Keratinocyte (primary cell): ENCODE measurements at regions not wholly inside any gene's neighbourhood (a gene's known extent, or its start where the extent isn't known, plus 50 kb on each side); places are given as distances from the start of the nearest gene placed in this dataset.

Experiments
- DNase-seq: peaks from one replicate; pipeline ENCODE4 v3.0.0-alpha.2; 2011; ENCODE audit warnings: low read depth, missing footprints, low spot score
- FAIRE-seq: peaks from 2 replicates; lab custom pipeline; 2011; peaks lifted over from hg19 to GRCh38; lab: Jason Lieb, UNC
- H2AFZ ChIP-seq: 2 replicates; pipeline ENCODE4 v1.6.0; 2012; ENCODE audit warnings: low read length, control low read depth, inconsistent platforms; ENCODE audit not compliant: control insufficient read depth
- H3K27ac ChIP-seq: 2 replicates; pipeline ENCODE4 v1.5.1; 2011; ENCODE audit warnings: low read length; ENCODE audit not compliant: control insufficient read depth, insufficient read depth
- H3K27me3 ChIP-seq: 3 replicates; pipeline ENCODE4 v1.6.0; 2011; ENCODE audit warnings: low read length; ENCODE audit not compliant: control insufficient read depth, insufficient read depth; ENCODE audit errors: extremely low read depth
- H3K36me3 ChIP-seq, 2 experiments: 2 replicates in 1 of 2; 3 replicates in 1 of 2; pipeline ENCODE4 v1.5.1; 2011; ENCODE audit warnings: low read length in 2 of 2, mild to moderate bottlenecking in 1 of 2; ENCODE audit not compliant: control insufficient read depth in 2 of 2, insufficient read depth in 2 of 2; ENCODE audit errors: extremely low read depth in 1 of 2
- H3K4me1 ChIP-seq: 3 replicates; pipeline ENCODE4 v1.5.1; 2011; ENCODE audit warnings: low read length; ENCODE audit not compliant: control insufficient read depth, insufficient read depth; ENCODE audit errors: extremely low read depth
- H3K4me2 ChIP-seq: 3 replicates; pipeline ENCODE4 v1.6.0; 2011; ENCODE audit warnings: low read depth, low read length; ENCODE audit not compliant: control insufficient read depth, insufficient read depth; ENCODE audit errors: extremely low read depth
- H3K4me3 ChIP-seq, 3 experiments: fragments of 200-600 bp in 1 of 3; sonication (generic) in 1 of 3; 2 replicates in 2 of 3; 3 replicates in 1 of 3; pipeline ENCODE4 v1.5.1; 2011 to 2016; ENCODE audit warnings: low read length in 3 of 3, mild to moderate bottlenecking in 3 of 3, control low read depth in 2 of 3, inconsistent platforms in 1 of 3, low read depth in 1 of 3, mixed read lengths in 1 of 3, mixed run types in 1 of 3, moderate library complexity in 1 of 3; ENCODE audit not compliant: control insufficient read depth in 2 of 3, insufficient read depth in 2 of 3; ENCODE audit errors: extremely low read depth in 1 of 3
- H3K79me2 ChIP-seq: 2 replicates; pipeline ENCODE4 v1.6.0; 2012; ENCODE audit warnings: low read length; ENCODE audit not compliant: control insufficient read depth, insufficient read depth
- H3K9ac ChIP-seq: 3 replicates; pipeline ENCODE4 v1.6.0; 2011; ENCODE audit warnings: low read length; ENCODE audit not compliant: control insufficient read depth, insufficient read depth; ENCODE audit errors: extremely low read depth
- H3K9me1 ChIP-seq: 3 replicates; pipeline ENCODE4 v1.6.0; 2011; ENCODE audit warnings: low read length; ENCODE audit not compliant: control insufficient read depth, insufficient read depth; ENCODE audit errors: extremely low read depth
- H3K9me3 ChIP-seq: 2 replicates; pipeline ENCODE4 v1.5.1; 2012; ENCODE audit warnings: low read depth, low read length; ENCODE audit not compliant: control insufficient read depth
- H4K20me1 ChIP-seq: 3 replicates; pipeline ENCODE4 v1.6.0; 2011; ENCODE audit warnings: low read length; ENCODE audit not compliant: control insufficient read depth, insufficient read depth; ENCODE audit errors: extremely low read depth
- CTCF ChIP-seq, 3 experiments: IDR thresholded peaks in 1 of 3; conservative IDR thresholded peaks in 1 of 3; optimal IDR thresholded peaks in 1 of 3; 2 replicates in 2 of 3; 3 replicates in 1 of 3; pipeline versions ENCODE3 to v1.5.1; 2011; ENCODE audit warnings: low read length in 3 of 3, mild to moderate bottlenecking in 3 of 3, moderate library complexity in 2 of 3, control low read depth in 1 of 3, inconsistent platforms in 1 of 3; ENCODE audit not compliant: insufficient read depth in 2 of 3; ENCODE audit errors: extremely low read depth in 1 of 3
- EZH2 ChIP-seq: IDR thresholded peaks from one replicate; pipeline ENCODE4 v1.6.1; 2012; ENCODE audit warnings: inconsistent platforms, mild to moderate bottlenecking, low read length, moderate library complexity
- dilution Hi-C: fragments of 300-500 bp; cut with MboI; formaldehyde crosslinking; loops from one replicate; pipeline ENCODE4 v1.7.0; 2020; ENCODE audit warnings: low sequenced_read_pairs; ENCODE audit not compliant: extremely low pct_ligation_motif_present

GRCh38 chr4:188275686-188276085, 136.4 kb downstream of the TRIML1 start:
- H3K4me2 ChIP-seq = no peak overlapping the region
- H3K9me3 ChIP-seq = no peaks in the 10 kb centered on the region
- no peaks in the 10 kb centered on the region for H3K79me2 ChIP-seq
- no peak overlapping the region for H3K4me3 ChIP-seq
- H3K4me1 ChIP-seq = no peaks in the 10 kb centered on the region
- DNase-seq (no peak), FAIRE-seq (no peak)
- H4K20me1 ChIP-seq = no peaks in the 10 kb centered on the region
- no peaks in the 10 kb centered on the region for H3K27me3 ChIP-seq
- no peak overlapping the region for H3K27ac ChIP-seq
- H3K9me1 ChIP-seq = no peaks in the 10 kb centered on the region
- H2AFZ ChIP-seq = no peak overlapping the region
- no peaks in the 10 kb centered on the region for H3K36me3 ChIP-seq
- TF ChIP-seq EZH2 (no peak), CTCF (optimal IDR thresholded peaks at IDR 0.05 in 1 of 3, IDR thresholded peaks at IDR 0.05 in 1 of 3, conservative IDR thresholded peaks at IDR 0.05 in 1 of 3; ENCODE audit: extremely low read depth in 1 of 3, insufficient read depth in 2 of 3, low read length in 3 of 3) (no peak)
- dilution Hi-C loops = no loop called here
- H3K9ac ChIP-seq = no peak overlapping the region

GRCh38 chr4:188279184-188279583, 139.9 kb downstream of the TRIML1 start:
- no peaks in the 10 kb centered on the region for H3K4me1 ChIP-seq

More at GRCh38 chr4:188279184-188279583, 139.9 kb downstream of the TRIML1 start:
- H2AFZ ChIP-seq = no peak overlapping the region
- H3K27ac ChIP-seq = no peak overlapping the region
- no peak overlapping the region for H3K4me2 ChIP-seq
- H4K20me1 ChIP-seq = no peaks in the 10 kb centered on the region
- no peaks in the 10 kb centered on the region for H3K79me2 ChIP-seq
- H3K9me1 ChIP-seq = no peaks in the 10 kb centered on the region
- TF ChIP-seq CTCF (optimal IDR thresholded peaks at IDR 0.05 in 1 of 3, IDR thresholded peaks at IDR 0.05 in 1 of 3, conservative IDR thresholded peaks at IDR 0.05 in 1 of 3; ENCODE audit: extremely low read depth in 1 of 3, insufficient read depth in 2 of 3, low read length in 3 of 3) = no peak
- no peak for TF ChIP-seq EZH2
- H3K9ac ChIP-seq = no peak overlapping the region
- H3K36me3 ChIP-seq = no peaks in the 10 kb centered on the region
- no peaks in the 10 kb centered on the region for H3K9me3 ChIP-seq
- no peak for DNase-seq
- no peak overlapping the region for H3K4me3 ChIP-seq
- FAIRE-seq = no peak
- no peaks in the 10 kb centered on the region for H3K27me3 ChIP-seq
- dilution Hi-C loops = no loop called here
